ENCODE measurements at regions not wholly inside any gene's neighbourhood (a gene's known extent, or its start where the extent isn't known, plus 50 kb on each side); places are given as distances from the start of the nearest gene placed in this dataset.

DNA sequence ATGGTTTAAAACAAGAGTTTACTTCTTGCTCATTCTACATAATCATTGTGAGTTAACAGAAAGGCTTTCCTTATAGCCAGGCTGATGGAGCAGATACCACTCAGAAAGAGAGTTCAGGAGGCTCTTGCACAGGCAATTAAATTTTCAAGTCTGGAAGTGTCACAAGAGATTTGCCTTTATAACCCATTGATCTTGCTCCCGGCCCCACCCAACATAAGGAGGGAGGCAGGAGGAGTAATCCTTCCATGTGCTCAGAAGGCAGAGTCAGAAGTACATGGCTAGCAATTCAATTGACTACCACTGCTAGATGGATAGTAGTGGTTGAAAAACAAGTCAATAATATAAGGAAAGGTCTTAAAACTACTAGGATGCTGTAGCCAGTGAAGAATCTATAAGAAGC, 346.3 kb upstream of the CDH11 start:
- TF ChIP-seq, protein P1, sequence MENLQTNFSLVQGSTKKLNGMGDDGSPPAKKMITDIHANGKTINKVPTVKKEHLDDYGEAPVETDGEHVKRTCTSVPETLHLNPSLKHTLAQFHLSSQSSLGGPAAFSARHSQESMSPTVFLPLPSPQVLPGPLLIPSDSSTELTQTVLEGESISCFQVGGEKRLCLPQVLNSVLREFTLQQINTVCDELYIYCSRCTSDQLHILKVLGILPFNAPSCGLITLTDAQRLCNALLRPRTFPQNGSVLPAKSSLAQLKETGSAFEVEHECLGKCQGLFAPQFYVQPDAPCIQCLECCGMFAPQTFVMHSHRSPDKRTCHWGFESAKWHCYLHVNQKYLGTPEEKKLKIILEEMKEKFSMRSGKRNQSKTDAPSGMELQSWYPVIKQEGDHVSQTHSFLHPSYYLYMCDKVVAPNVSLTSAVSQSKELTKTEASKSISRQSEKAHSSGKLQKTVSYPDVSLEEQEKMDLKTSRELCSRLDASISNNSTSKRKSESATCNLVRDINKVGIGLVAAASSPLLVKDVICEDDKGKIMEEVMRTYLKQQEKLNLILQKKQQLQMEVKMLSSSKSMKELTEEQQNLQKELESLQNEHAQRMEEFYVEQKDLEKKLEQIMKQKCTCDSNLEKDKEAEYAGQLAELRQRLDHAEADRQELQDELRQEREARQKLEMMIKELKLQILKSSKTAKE (CRISPR knock-in tag; IDR thresholded peaks at IDR 0.05; ENCODE audit: borderline replicate concordance) = no peak
- TF ChIP-seq POLR2A (IDR thresholded peaks at IDR 0.05; ENCODE audit: insufficient read depth in 1 of 2, low read depth in 2 of 2, low read length in 2 of 2) = no peak
- TF ChIP-seq NRL (CRISPR knock-in tag; IDR thresholded peaks at IDR 0.05; ENCODE audit: borderline replicate concordance) = no peak
- TF ChIP-seq EZH2 (conservative IDR thresholded peaks at IDR 0.05; ENCODE audit: low read depth, low read length) = no peak
- TF ChIP-seq NFE2L1 (CRISPR knock-in tag; IDR thresholded peaks at IDR 0.05; ENCODE audit: borderline replicate concordance) = no peak
- no peak for TF ChIP-seq RARA (CRISPR knock-in tag; IDR thresholded peaks at IDR 0.05)
- TF ChIP-seq ZNF790 (CRISPR knock-in tag; IDR thresholded peaks at IDR 0.05; ENCODE audit: borderline replicate concordance) = no peak
- TF ChIP-seq, protein P2, sequence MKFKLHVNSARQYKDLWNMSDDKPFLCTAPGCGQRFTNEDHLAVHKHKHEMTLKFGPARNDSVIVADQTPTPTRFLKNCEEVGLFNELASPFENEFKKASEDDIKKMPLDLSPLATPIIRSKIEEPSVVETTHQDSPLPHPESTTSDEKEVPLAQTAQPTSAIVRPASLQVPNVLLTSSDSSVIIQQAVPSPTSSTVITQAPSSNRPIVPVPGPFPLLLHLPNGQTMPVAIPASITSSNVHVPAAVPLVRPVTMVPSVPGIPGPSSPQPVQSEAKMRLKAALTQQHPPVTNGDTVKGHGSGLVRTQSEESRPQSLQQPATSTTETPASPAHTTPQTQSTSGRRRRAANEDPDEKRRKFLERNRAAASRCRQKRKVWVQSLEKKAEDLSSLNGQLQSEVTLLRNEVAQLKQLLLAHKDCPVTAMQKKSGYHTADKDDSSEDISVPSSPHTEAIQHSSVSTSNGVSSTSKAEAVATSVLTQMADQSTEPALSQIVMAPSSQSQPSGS (CRISPR knock-in tag; IDR thresholded peaks at IDR 0.05) = no peak
- TF ChIP-seq, protein P3, sequence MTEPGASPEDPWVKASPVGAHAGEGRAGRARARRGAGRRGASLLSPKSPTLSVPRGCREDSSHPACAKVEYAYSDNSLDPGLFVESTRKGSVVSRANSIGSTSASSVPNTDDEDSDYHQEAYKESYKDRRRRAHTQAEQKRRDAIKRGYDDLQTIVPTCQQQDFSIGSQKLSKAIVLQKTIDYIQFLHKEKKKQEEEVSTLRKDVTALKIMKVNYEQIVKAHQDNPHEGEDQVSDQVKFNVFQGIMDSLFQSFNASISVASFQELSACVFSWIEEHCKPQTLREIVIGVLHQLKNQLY (CRISPR knock-in tag; IDR thresholded peaks at IDR 0.05) = no peak
- TF ChIP-seq SNAI1 (CRISPR knock-in tag; IDR thresholded peaks at IDR 0.05; ENCODE audit: borderline replicate concordance) = no peak
- TF ChIP-seq ZNF747 (CRISPR knock-in tag; IDR thresholded peaks at IDR 0.05; ENCODE audit: borderline replicate concordance) = no peak
- TF ChIP-seq, protein P4, sequence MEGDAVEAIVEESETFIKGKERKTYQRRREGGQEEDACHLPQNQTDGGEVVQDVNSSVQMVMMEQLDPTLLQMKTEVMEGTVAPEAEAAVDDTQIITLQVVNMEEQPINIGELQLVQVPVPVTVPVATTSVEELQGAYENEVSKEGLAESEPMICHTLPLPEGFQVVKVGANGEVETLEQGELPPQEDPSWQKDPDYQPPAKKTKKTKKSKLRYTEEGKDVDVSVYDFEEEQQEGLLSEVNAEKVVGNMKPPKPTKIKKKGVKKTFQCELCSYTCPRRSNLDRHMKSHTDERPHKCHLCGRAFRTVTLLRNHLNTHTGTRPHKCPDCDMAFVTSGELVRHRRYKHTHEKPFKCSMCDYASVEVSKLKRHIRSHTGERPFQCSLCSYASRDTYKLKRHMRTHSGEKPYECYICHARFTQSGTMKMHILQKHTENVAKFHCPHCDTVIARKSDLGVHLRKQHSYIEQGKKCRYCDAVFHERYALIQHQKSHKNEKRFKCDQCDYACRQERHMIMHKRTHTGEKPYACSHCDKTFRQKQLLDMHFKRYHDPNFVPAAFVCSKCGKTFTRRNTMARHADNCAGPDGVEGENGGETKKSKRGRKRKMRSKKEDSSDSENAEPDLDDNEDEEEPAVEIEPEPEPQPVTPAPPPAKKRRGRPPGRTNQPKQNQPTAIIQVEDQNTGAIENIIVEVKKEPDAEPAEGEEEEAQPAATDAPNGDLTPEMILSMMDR (CRISPR knock-in tag; IDR thresholded peaks at IDR 0.05) = no peak
- TF ChIP-seq ARNTL (CRISPR knock-in tag; IDR thresholded peaks at IDR 0.05) = no peak
- TF ChIP-seq HDAC2 (CRISPR knock-in tag; IDR thresholded peaks at IDR 0.05) = no peak
